CD1c-positive myeloid dendritic cell (primary cell): ENCODE measurements at regions not wholly inside any gene's neighbourhood (a gene's known extent, or its start where the extent isn't known, plus 50 kb on each side); places are given as distances from the start of the nearest gene placed in this dataset.

Experiments
- DNase-seq: peaks from one replicate; pipeline ENCODE4 v3.0.0-alpha.2; 2016; ENCODE audit errors: extremely low spot score

- no peak for DNase-seq
Measured at GRCh38 chr4:108527723-108528122, 92.7 kb upstream of the RPL34 start.

- DNase-seq: no peak
Measured at GRCh38 chr4:108520807-108521206, 99.6 kb upstream of the RPL34 start.

- no peak for DNase-seq
Measured at GRCh38 chr4:108519911-108520601, 100.3 kb upstream of the RPL34 start.

GRCh38 chr4:108519208-108519833 is 101.1 kb upstream of the RPL34 start:
- DNase-seq: no peak

- no peak for DNase-seq
Measured at GRCh38 chr4:108512615-108513505, 107.5 kb upstream of the RPL34 start.

GRCh38 chr4:108511618-108512017 is 108.8 kb upstream of the RPL34 start:
- DNase-seq: no peak

- DNase-seq: no peak
Measured at GRCh38 chr4:108502356-108502755, 118.0 kb upstream of the RPL34 start.

- no peak for DNase-seq
Measured at GRCh38 chr4:108498925-108499324, 121.5 kb upstream of the RPL34 start.

- no peak for DNase-seq
Measured at GRCh38 chr4:108493596-108493931, 126.8 kb upstream of the RPL34 start.

GRCh38 chr4:108492816-108493595 is 127.4 kb upstream of the RPL34 start:
- DNase-seq: no peak

GRCh38 chr4:108488865-108489264 is 131.5 kb upstream of the RPL34 start:
- DNase-seq: no peak

GRCh38 chr4:108486046-108486445 is 134.3 kb upstream of the RPL34 start:
- DNase-seq: no peak

GRCh38 chr4:108484187-108484586 is 136.2 kb upstream of the RPL34 start:
- no peak for DNase-seq

- no peak for DNase-seq
Measured at GRCh38 chr4:108483650-108484049, 136.7 kb upstream of the RPL34 start.

- no peak for DNase-seq
Measured at GRCh38 chr4:108483079-108483478, 137.3 kb upstream of the RPL34 start.

- DNase-seq: no peak
Measured at GRCh38 chr4:108480881-108481280, 139.5 kb upstream of the RPL34 start.

GRCh38 chr4:108477527-108478108 is 142.8 kb upstream of the RPL34 start:
- no peak for DNase-seq

- no peak for DNase-seq
Measured at GRCh38 chr4:108473163-108473720, 147.1 kb upstream of the RPL34 start.

- DNase-seq: no peak
Measured at GRCh38 chr4:108466936-108467902, 153.2 kb upstream of the RPL34 start.

GRCh38 chr4:108465886-108466500 is 154.4 kb upstream of the RPL34 start:
- no peak for DNase-seq
